GM18861 (cell line): ENCODE measurements at regions not wholly inside any gene's neighbourhood (a gene's known extent, or its start where the extent isn't known, plus 50 kb on each side); places are given as distances from the start of the nearest gene placed in this dataset.
"Not testable (repeated sequence)": the region's sequence is repeated elsewhere in the genome, so short reads cannot be mapped to it uniquely, and the experiment has no call there.

Experiments
- ATAC-seq: cut with Tn5 transposase; IDR thresholded peaks from one replicate; pipeline ENCODE4 v1.9.1; 2021; ENCODE audit not compliant: unreplicated experiment

DNA sequence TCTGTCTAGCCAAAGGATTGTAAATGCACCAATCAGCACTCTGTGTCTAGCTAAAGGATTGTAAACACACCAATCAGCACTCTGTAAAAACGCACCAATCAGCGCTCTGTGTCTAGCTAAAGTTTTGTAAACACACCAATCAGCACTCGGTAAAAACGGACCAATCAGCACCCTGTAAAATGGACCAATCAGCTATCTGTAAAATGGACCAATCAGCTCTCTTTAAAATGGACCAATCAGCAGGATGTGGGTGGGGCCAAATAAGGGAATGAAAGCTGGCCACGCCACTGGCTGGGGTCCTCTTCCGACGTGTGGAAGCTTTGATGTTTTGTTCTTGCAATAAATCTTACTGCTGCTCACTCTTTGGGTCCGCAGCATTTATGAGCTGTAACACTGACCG lies 151.1 kb upstream of the SPTLC3 start:
- not testable (repeated sequence) for ATAC-seq

DNA sequence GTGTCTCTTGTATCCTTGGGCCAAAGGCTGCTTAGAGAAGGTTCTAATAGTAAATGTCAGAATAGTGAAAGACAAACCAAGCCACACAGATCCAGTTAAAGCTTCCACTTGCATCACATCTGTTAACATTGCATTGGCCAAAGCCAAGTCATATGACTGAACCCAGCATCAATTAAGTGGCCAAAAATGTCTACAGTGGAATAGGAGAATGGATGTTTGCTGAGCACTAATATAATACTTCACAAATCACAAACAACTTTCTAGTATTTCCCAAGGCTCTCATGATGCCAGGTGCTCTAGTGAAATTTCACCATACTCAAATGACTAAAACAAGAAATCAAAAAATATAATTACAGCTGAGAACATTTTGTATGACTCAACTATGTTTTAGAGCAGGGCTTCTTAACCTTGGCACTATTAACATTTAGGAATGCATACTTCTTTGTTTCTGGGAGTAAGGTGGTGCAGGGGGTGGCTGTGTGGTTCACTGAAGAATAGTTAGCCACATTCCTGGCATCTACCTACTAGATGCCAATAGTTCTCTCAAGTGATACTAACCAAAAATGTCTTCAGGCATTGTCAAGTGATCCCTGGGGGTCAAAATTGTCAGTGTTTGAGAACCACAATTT lies 148.0 kb upstream of the SPTLC3 start:
- no peak for ATAC-seq

DNA sequence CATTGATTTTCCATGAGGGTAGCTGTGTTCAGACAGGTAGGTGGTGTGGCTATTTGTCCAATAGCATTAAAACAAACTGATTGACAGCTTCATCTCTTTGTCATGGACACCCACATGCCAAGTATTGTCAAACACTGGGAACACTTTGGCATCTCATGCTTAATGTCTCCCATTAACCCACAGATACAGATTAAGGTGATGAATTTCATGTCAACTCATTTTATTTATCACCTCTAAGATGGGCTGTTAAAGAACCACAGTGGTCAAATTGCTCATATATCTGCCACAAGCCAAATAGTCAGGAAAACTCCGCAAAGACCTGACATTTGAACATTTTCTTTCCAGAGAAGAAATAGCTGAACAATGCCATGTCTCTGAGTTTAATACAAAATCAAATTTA lies 139.1 kb upstream of the SPTLC3 start:
- ATAC-seq, result no peak

DNA sequence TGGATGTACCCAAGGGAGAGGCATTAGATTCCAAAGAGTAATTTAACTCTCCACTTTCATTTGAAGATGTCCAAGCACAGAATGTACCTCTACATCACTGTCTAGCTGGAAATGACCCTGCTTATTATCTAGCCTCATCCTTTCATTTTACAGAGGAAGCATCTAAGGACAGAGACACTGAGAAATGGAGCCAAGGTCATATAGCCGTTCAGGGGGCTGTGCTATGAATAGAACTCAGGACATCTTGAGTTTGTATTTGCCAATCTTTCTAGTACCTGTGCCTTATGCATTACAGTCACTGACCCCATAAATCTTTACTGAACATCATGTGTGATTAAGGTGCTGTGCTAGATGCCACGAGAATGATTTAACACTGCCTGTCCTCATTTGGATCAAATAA lies 138.2 kb upstream of the SPTLC3 start:
- ATAC-seq, result no peak

DNA sequence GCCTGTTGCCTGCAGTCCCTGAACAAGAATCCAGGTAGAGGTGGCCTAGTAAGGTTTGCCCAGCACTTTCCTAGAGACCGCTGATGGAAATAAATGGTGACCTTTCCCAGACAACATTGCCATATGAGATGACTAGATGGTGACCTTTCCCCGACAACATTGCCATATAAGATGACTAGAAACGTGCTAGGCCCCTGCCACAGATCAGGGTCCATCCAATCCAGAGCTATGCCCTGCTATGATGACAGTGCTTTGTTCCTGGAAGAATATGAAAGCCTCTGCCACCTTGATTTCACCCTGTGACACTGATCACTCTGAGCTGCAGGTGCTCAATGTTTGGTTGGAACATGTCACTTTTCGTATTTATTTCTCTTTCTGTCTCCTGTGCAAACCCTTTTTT lies 133.8 kb upstream of the SPTLC3 start:
- ATAC-seq, result no peak

DNA sequence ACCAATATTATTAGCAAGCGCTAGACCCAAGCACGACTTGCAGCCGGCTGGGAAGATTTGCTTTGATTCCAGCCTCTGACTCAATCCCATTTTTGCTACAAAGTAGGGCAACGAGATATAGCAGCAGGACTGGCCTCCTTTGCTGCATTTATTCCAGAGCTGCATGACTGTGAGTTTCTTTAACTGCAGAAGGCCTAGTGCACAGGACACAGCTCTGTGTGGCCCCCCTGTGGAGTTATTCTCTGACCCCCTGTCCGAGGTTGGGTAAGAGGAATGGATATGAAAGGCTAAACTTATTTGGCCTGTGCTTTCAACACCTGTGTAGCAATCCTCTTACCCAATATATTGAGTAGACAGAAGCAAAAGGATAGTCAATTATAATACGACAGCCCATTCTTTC lies 133.3 kb upstream of the SPTLC3 start:
- ATAC-seq, result no peak

DNA sequence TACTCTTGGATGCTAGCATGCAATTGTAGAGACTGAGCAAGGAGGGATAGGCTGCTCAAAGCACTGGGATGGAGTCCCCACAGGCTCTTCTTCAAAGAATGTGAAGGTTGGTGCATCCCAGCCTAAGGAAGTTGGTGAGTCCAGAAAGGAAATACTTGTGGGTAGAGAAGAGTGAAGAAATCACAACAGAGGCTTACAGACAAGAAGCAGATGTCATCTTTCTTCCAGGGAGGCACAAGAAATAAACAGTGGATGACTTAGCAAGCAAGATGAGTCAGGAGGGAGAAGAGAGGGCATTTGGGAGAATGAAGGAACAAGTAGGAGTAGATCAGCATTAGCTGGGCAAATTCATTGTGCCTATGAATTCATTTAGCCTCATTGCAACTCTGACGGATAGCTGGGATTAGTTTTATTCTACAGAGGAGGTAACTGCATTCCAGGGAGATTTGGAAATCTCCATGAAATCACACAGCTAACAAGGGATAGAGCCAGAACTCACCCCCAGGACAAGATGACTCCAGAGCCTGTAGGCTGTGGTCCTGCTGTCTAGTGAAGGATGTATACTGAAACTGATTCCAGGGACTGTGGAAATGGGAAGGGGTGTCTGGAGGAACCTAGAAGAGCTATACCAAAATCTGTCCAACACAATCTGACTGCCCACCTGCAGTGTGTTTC lies 125.8 kb upstream of the SPTLC3 start:
- no peak for ATAC-seq

DNA sequence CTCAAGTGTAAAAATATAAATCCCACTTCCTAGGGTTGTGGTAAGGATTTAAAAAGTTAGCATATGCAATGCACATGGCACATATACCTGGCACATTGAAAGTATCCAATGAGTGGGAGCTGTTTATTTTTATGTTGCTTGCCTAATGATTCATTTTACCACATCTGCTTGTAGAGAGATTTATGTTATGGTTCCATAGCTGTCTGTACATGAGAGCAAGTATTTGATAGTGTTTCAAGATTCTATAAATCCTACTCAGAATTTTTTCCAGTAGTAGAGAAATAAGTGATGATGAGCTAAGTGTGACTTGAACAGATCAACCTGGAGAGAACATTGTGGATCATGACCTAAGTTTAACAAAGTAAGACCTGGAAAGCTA lies 125.3 kb upstream of the SPTLC3 start:
- ATAC-seq, result no peak

DNA sequence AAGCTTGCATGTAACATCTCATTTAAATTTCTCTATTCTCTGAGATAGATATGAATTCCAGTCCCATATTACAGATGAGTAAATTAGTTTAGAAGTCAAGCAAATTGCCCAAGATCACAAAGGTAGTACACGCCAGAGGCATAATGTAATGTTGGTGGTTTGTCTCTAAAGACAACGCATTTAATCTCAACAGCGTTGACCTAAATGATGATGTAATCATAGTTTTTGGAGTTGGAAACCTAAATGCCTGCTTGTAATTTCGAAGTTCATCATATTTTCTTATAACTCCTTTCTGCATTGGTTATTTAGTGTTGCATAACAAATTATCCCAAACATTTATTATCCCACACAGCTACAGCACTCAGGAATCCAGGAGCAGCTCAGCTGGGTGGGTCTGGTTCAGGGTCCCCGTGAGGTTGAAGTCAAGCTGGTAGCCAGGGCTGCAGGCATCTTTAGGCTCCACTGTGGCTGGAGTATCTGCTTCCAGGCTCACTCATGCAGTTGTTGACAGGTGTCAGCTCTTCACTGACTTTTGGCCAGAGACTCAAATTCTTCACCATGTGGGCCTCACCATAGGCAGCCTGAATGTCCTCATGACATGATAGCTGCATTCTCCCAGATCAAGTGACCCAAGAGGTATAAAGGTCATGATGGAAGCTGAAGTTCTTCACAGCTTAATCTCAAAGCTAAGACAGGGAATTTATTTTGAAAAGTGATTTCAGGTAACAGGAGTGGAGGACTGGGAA lies 122.0 kb upstream of the SPTLC3 start:
- no peak for ATAC-seq

DNA sequence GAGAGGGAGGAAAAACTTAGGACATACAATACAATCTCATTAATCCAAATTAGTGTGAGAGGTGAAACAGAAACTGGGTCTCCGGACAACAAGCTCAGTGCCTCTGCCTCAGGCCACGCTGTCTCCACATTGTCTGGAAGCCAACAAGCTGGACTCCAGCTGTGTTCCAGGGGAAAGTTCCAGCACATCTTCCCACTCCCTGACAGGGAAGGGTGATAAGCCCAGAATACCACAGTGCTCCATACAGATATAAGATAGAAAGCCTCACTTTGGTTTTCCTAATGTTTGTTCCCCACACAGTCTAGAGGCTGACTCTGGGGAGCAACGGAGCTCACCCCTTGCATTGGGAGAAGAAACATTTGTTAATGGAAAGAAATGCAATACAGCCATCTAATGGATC lies 117.1 kb upstream of the SPTLC3 start:
- no peak for ATAC-seq

DNA sequence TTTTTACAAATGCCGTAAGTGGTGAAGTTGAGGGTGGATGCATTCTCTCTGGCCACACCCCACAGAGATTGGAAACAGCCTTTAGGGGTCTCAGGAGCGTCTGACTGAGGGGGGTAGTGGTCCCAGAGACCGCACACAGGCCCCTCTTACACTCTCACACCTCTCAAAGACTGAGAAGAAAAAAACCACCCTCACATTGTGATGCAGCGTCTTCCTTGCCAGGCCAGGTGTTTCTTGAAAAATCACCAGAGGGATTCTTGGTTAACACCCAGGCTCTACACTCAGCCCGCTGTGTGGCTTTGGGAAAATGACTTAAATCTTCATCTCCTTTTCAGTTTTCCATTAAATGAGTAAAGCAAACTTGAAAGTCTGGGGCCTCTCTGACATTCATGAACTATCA lies 115.8 kb upstream of the SPTLC3 start:
- ATAC-seq, result no peak

DNA sequence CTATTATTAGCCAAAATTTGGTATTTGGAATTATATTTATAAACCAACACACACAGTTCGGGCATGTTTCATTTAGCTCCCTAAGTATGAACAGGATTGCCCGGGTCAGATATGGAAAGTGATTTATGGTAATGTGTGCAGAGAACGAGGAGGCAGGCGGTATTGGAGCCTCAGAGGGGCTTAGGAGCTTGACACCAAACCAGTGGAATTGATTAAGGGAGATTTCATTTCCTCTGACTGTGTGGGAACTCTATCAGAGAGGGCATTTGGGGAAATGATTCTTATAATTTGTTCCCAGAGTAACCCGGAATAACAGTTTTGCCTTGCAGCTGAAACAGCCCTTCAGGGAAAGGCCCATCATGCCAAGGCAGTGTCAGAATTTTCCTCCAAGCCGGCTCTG lies 115.1 kb upstream of the SPTLC3 start:
- ATAC-seq, result no peak

DNA sequence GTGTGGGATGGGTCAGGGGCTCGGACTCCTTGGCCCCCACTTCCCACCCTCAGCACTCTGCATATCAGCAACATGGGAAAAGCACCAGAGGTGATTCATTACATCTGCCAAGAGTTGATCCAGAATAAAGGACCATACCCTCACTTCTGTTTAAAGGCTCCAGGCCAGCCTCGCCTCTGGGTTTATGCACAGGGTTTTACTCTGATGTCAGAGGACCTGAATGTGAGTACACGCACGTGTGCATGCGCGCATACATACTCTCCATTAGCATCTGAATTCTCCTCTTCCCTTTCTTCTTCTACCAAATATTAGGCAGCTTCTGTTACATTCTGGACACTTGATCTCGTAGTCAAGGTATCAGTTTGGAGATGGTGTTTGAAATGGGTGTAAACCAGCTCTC lies 114.7 kb upstream of the SPTLC3 start:
- ATAC-seq, result no peak

DNA sequence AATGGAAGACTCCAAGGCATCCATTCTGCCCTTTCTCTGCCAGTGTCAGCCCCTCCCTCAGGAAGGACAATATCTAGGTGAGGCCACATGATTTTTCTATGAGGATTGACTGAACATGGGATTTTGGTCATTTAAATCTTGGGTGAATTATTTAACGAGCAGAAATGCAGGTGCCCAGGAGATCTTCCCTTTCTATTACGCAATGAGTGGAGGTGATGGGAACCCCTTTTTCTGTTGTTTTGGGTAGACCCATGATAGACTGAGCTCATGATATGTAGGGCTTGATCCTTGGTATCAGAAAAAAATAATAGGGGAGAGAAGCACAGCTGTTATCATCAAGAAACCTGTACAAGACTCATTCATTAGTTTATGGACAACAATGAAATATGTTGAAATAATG lies 112.6 kb upstream of the SPTLC3 start:
- no peak for ATAC-seq

DNA sequence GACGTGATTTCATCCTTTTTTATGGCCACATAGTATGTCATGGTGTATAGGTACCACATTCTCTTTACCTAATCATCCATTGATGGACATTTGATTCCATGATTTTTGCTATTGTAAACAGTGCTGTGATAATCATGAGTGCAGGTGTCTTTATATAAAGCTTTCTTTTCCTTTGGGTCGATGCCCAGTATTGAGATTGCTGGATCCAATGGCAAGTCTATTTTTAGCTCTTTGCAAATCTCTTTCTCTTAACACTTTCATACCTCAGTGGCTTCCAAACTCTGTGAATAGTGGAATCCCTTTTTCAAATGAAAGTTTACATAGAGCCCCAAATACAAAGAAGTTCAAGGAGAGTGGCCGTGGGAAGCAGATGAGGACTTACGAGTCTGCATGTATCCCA lies 105.8 kb upstream of the SPTLC3 start:
- no peak for ATAC-seq

DNA sequence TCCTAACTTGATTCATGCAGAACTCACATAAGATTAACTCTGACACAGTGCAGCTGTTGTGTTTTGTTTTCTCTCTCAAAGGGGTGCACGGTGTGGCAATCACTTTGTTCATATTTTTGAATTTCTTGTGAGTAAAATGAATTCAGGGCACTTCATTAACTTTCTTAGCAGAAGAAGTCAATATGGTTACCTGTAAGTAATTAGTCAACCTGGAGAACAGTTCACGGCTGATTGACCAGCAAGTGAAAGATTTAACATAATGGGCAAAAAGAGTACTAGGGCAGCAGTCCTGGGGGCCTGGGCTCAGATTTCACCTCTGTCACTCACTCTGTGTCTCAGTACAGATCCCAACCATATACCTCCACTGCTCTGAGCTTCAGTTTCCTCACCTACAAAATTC lies 102.4 kb upstream of the SPTLC3 start:
- no peak for ATAC-seq

DNA sequence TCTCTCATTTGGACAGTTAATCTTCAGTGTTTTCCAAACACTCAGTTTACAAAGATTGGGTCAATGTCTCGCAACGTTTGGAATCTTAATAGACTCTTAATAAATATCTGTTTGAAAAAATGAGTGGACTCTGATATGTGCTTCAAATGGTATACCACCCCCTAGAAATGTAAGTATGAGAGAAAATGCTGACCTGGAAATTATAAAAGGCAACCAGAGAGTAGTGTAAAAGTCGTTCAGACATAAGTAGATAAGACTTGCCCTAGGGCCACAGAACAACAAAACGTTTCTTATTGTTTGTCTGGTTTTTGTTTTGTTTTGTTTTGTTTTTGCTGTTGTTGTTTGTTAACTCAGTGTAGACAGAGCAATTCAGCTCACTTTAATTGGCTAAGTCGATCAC lies 97.4 kb upstream of the SPTLC3 start:
- ATAC-seq, result no peak

DNA sequence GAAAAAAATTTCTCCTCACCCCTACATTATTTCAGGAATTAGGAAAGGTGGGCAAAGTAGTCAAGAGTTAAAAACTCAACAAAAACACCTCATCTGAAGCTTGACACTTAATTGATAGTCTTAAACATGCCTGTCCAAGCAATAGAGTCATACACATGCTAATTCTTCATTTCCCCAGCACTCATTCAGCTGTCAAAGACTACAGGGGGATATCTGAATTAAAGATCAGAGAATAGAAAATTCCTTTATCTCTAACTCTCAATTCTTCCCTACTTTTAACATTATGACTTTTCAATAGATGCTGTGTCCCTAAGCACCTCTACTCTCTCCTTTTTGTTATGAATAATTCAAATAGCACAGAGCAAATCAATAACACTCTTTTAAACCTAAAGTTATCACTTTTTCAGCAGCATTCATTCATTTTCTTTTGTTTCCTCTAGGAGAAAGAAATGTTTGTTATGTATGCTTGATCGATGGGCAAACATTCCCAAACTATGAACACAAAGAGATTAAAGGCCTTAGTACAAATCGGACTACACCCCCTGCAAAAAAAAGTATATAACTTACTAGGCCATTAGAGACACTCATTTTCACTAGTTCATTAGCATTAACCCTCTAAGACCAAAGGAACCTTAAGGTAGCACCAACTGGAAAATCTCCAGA lies 94.9 kb upstream of the SPTLC3 start:
- no peak for ATAC-seq

DNA sequence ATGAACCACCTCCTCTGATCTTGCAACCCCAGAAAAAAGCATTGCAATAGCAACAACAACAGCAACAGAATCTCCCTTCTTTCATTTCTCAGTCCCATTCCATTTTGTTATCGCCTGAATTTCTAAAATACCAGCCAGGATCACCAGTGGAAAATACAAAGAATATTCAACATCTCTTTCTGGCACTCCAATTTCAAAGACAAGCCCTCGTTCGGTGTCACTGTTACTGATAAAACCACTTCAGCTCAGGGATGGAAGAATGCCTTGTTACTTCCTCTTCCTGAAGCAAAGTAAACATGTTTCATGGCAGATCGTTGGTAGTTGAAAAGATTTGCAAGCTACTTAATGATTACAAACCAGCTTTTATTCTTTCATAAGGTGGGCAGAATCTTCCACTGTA lies 94.0 kb upstream of the SPTLC3 start:
- no peak for ATAC-seq

DNA sequence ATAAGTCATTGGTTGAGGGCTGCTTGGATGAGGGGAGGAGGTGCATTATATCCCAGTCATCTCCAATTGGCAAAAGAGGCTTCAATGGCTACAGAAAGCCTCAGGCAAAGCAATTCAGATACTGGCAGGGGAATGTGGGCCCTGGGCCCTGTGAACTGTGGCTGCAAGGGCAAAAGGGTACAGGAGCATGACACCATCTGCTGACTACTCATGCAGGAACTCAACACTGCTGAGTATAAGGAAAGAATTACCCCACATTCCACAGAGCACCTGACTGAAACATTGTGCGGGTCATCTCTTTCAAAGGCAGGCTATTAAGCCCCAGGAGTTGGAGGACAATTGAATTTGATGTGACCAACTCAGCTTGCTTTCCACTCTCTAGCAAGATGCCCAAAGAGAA lies 92.1 kb upstream of the SPTLC3 start:
- ATAC-seq, result no peak

DNA sequence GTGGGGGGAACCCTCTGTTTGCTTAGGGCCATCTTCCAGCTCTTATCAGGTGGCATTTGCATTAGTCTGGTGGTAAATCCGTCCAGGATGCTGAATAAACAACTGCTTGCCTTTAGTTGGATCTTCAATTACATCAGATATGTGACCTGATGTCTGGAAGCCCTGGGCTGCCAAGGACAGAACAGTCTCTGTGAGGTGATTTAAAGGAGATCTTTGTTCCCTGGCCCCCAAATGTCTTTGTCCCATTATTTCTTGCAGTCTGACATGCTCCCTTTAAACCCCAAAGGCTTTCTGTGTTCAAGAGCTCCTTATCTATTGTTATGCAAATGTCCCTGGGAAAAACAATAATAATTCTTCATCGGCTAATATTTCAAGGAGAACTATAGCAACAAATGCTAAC lies 84.6 kb upstream of the SPTLC3 start:
- no peak for ATAC-seq

DNA sequence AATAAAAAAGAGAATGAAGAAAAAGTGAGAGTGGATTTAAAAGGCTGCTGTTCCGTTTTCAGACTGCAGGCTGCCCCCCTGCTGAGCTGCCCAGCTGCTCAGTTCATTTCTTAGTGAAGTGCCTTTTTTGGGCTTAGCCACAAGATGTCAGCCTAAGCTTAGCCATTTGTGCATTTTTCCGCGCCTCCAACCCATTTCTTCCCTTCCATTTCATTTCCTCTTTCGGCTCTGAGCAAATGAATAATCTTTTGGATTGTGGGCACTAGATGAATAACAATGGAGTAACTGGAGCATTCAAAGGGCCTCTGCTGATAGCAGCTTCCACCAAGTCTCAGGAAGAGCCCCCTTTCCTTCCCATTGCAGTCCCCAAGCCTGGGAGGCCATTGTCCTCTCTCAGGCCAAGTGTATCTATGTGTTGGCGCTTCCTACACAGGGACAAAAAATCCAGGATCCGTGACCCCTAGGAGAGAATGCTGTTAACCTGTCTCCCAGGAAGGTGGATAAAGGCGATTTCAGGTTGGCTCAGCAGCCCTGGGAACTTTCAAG lies 83.5 kb upstream of the SPTLC3 start:
- peak; percentile 95 for ATAC-seq
